Stimulated activated CD4-positive, alpha-beta T cell treated with anti-CD3 and anti-CD28 coated beads, Interleukin-2, amount 100 ng/mL, for 48 hours (primary cell): ENCODE measurements at regions not wholly inside any gene's neighbourhood (a gene's known extent, or its start where the extent isn't known, plus 50 kb on each side); places are given as distances from the start of the nearest gene placed in this dataset.

Source experiments
- DNase-seq, 2 donors: peaks; one replicate each; pipeline ENCODE4 v3.0.0-alpha.2; 2020

GRCh38 chr2:129661935-129662334 lies 317.5 kb upstream of the RAB6C start:
- no peak for DNase-seq

GRCh38 chr2:129667577-129667976 lies 311.9 kb upstream of the RAB6C start:
- DNase-seq, result no peak

GRCh38 chr2:129672521-129672920 lies 306.9 kb upstream of the RAB6C start:
- no peak for DNase-seq

- DNase-seq, result no peak
Measured at GRCh38 chr2:129673234-129673633, 306.2 kb upstream of the RAB6C start.

GRCh38 chr2:129673847-129674711 lies 305.4 kb upstream of the RAB6C start:
- no peak for DNase-seq

GRCh38 chr2:129678751-129679150 lies 300.7 kb upstream of the RAB6C start:
- DNase-seq, result no peak

GRCh38 chr2:129681788-129682187 lies 297.7 kb upstream of the RAB6C start:
- no peak for DNase-seq

- no peak for DNase-seq
Measured at GRCh38 chr2:129689653-129690448, 289.6 kb upstream of the RAB6C start.

GRCh38 chr2:129695496-129695895 lies 284.0 kb upstream of the RAB6C start:
- no peak for DNase-seq

GRCh38 chr2:129698593-129698992 lies 280.9 kb upstream of the RAB6C start:
- no peak for DNase-seq

GRCh38 chr2:129699781-129700573 lies 279.5 kb upstream of the RAB6C start:
- no peak for DNase-seq

GRCh38 chr2:129702416-129703176 lies 276.9 kb upstream of the RAB6C start:
- no peak for DNase-seq

GRCh38 chr2:129705085-129705484 lies 274.4 kb upstream of the RAB6C start:
- no peak for DNase-seq

GRCh38 chr2:129707800-129708199 lies 271.7 kb upstream of the RAB6C start:
- DNase-seq, result no peak

- DNase-seq, result no peak
Measured at GRCh38 chr2:129708221-129708967, 271.1 kb upstream of the RAB6C start.

GRCh38 chr2:129709001-129709955 lies 270.2 kb upstream of the RAB6C start:
- no peak for DNase-seq

- DNase-seq, result no peak
Measured at GRCh38 chr2:129709956-129710598, 269.4 kb upstream of the RAB6C start.

GRCh38 chr2:129710670-129711495 lies 268.6 kb upstream of the RAB6C start:
- no peak for DNase-seq
